GM19023 (cell line): ENCODE measurements at regions not wholly inside any gene's neighbourhood (a gene's known extent, or its start where the extent isn't known, plus 50 kb on each side); places are given as distances from the start of the nearest gene placed in this dataset.
"Not testable (repeated sequence)": the region's sequence is repeated elsewhere in the genome, so short reads cannot be mapped to it uniquely, and the experiment has no call there.

Experiments used
- ATAC-seq: cut with Tn5 transposase; IDR thresholded peaks from one replicate; pipeline ENCODE4 v1.9.1; 2021; ENCODE audit warnings: mild to moderate bottlenecking, moderate library complexity; ENCODE audit not compliant: unreplicated experiment

DNA sequence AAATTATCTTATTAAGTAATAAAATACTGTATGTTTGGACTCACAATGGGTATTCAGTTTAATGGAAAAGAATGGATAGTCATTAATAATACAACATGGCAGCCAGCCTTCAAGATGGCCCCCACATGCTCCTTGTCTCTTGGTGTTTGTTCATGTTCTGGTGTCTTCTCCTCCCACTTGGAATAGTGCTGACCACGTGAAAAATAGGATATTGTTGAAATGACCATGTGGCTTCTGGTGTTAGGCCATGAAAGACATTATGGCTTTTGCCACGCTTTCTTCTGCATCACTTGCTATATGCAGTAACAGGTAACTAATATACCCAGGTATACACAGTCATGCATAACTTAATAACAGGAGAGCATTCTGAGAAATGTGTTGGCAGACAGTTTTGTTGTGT, 341.0 kb downstream of the KCNJ2 start:
- no peak for ATAC-seq

DNA sequence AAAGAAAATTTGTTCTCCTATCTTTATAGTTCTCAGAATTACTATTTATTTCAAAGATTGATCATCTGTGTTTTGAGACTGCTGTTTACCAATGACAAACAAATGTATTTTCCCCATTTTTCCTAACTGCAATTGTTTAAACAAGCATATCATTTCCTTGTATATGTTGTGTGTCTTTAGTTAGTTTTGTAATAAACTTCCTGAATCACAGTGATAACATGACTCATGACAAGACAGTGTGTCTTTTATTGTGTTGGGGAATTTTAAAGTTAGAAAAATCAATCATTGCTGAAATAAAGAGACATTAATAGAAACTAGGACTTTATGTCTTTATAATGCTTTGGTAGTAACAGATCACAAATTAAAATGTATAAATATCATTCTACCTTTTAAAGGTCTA, 348.5 kb downstream of the KCNJ2 start:
- no peak for ATAC-seq

DNA sequence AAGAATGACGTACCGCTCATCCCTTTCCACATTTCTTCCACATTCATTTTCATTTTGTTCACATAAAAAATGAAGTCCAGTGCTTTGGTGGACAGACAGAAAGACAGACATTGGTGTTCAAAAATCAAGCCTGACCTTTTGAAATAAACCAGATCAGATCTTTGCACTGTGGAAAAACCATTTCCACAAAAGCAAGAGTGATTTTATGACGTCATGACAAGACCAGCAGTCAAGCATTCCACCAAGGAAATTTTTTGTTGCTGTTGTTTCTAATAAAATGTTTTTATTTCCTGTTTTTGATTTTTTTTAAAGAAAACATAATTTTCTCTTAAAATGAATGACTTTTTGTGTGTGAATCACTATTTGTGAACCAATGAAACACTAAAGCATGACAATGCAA, 350.0 kb downstream of the KCNJ2 start:
- no peak for ATAC-seq

DNA sequence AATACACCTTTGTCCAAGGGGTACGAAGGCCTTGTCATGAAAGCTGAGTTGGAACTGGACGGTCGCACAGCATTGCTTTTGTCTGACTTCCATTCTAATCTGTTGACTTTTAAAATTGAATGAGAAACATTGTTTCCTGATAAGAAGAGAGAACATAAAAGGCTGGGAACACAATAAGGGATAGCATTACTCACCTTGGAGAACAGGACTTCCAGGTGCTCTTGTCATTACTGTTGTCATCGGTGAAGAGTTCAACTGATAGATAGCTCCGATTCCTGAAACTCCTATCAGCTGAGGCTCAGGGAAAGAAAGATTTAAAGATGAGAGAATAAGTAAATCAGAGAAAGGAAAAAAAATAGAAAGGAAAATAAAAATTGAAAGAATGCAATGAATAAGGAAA, 351.1 kb downstream of the KCNJ2 start:
- no peak for ATAC-seq

DNA sequence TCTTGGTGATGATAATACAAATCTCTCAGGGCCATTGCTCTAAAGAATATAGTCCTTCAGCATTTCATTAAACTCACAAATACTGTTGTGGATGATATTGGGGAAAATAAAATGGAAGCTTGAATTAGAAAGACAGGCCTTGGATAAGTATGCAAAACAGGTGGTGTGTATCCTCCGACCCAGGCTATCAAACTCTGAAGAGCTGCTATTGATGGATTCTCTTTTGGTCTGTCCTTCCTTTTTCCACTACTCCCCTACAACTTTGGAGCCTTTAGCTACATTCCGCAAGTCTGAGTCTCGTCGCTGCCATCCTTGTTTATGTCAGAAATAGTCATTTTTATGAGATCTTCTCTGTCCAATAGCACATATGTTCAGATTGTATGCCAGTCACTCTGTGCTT, 351.6 kb downstream of the KCNJ2 start:
- no peak for ATAC-seq

DNA sequence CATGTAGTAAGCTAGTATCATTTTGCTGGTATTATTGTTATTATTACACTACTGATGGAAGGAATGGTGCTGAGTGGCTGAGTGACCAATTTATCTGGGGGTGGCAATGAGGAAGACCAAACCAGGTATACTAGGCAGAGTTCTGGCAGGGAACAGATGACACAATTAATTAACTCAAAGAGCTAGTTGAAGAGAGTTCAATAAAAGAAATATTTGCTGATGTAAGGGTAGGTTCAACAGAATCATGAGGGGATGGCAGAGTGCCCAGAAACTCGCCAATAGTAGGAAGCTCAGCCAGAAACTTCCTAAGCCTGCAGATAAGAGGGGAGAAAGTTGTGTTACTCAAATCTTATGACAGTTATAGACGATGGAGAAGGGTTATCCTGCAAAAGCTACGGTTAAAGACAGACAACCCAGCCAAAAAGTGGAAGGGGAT, 352.5 kb downstream of the KCNJ2 start:
- no peak for ATAC-seq

DNA sequence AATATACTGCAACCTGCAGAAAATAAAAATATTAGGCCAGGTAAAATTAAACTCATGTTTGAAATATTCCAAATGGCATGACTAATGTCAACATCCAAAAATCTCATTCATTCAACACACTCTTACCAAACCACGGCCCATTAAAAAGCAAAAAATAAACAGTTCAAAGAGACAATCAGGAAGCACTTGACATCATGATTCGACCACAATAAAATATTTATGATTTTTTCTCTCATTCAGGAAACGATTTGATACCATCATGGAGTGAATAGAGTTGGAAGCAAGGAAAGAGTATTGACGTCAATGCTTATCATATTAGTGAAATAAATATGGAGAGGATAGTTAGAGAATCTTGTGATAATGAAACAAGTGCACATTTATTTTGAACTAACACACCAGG, 354.1 kb downstream of the KCNJ2 start:
- ATAC-seq: no peak

DNA sequence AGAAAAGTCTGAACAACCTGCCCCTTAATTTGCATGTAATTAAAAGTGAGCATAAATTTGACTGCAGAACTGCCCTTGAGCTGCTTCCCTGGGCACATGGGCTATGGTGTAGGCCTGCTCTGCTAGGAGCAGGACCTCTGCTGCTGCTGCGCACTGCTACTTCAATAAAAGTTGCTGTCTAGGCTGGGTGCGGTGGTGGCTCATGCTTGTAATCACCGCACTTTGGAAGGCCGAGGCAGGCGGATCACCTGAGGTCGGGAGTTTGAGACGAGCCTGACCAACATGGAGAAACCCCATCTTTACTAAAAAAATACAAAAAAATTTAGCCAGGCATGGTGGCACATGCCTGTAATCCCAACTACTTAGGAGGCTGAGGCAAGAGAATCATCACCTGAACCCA, 355.7 kb downstream of the KCNJ2 start:
- ATAC-seq: not testable (repeated sequence)

DNA sequence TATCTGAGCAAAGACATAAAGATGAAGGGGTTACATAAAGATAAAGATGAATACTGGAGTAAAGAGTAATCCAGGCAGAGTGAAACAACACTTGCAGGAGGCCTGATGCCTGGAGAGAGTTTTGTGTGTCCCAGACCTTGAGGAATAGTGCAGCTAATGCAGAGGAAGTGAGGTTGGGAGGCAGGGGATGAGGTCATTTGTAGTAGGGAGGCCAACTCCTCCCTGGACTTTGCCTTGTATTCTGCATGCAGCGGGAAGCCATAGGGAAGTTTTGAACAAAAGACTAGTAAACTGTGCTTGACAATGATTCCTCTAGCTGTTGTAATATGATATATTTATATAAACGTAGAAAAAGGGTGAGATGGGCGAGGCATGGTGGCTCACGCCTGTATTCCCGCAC, 356.6 kb downstream of the KCNJ2 start:
- ATAC-seq: no peak

DNA sequence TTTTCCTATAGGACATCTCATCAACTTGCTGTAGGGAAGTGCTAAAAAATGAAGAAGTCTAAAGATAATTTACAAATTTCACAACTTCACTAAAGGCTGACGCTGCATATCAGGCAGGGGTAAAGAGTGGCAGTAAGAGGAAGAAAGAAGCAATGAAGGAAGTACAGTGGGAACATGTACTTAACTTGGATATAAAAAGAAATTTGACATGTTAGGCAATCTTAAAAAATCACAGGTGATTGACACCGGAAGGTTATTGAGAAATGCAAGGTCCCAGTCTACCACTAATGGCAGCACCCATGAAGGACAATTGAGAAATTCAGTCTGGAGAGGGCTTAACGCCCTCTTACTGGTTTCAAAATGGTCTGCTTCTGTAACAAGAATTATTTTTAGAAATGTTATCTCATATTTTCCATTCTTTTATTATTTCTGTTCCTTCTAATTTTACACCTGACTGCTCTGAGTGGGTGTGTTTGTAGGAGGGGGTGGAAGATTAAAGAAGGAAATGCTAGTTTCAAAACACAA, 358.1 kb downstream of the KCNJ2 start:
- no peak for ATAC-seq

DNA sequence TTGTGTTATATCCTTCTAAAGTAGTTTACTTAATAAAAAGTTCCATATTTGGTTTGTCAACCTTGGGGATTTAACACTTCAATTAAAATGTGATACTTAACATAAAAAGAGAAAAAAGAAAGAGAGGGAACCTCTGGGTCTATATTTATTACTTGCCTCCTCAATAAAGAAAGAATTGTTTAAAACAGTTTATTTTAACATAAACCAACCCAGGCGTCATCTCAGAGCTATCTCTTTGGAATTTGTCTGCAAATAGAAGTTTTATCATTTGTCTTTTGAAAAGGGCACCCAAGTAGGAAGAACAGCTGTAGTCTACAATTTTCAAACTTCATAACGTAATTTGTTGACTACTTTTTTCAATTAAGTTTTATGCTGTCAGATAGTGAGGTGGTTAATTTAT, 364.1 kb downstream of the KCNJ2 start:
- no peak for ATAC-seq

DNA sequence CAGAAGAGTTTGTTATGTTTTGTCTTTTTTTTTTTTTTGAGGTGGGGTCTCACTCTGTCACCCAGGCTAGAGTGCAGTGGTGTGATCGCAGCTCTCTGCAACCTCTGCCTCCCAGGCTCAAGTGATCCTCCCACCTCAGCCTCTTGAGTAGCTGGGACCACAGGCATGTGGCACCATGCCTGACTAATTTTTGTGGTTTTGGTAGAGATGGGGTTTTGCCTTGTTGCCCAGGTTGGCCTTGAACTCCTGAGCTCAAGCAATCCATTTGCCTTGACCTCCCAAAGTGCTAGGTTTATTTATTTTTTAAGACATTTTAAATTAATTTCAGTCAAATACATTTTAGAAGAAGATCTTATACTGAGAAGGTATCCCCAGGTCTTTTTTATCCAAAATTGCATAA, 366.7 kb downstream of the KCNJ2 start:
- no peak for ATAC-seq

DNA sequence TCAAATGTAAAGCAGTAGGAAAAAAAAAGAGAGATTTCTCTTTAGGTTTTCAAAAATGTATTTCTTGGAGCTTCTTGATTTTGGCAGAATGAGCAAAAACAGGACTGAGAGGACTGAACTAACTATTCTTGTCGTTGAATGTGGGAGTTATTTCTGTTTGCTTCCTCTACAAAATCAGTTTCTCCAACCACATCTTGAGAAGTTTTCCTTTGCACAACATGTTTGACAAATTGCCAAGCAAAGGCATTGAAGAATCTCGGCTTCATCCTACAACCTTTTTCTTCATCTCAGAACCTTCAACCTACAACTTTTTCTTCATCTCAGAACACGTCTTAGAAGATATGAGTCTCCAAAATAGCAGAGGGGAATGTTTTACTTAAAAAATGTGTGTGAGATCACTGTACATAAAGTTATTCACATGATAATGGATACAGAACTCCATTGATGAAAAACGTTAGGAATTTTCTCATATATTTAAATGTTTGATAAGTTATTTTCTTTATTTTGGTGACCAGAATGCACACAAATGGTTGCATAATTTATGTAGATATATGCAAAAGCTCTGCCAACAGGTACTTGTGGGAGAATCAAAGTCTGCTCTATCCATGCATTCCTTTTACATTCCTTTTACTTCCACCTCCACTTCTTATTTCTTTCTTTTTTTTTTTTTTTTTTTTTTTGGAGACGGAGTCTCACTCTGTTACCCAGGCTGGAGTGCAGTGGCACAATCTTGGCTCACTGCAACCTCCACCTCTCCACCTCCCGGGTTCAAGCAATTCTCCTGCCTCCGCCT, 370.0 kb downstream of the KCNJ2 start:
- ATAC-seq: no peak

DNA sequence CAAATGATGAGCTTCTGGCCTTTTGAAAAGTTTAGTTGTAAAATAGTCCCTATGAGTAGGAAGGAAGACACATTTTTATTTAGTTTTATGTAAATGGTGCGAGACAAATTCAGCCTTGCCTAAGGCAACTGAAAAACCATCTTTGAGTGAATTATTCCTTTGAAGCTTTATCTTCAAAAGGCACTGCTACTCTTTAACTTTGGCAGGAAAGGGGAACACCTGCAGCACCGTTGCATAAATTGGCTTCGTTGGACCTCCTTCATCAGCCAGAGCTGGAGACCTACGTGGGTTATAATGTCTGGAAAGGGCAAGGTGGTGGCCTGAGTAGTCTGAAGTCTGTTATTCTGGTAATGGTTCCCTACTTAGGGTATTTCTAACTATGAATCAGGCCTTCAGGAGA, 373.5 kb downstream of the KCNJ2 start:
- ATAC-seq: no peak

DNA sequence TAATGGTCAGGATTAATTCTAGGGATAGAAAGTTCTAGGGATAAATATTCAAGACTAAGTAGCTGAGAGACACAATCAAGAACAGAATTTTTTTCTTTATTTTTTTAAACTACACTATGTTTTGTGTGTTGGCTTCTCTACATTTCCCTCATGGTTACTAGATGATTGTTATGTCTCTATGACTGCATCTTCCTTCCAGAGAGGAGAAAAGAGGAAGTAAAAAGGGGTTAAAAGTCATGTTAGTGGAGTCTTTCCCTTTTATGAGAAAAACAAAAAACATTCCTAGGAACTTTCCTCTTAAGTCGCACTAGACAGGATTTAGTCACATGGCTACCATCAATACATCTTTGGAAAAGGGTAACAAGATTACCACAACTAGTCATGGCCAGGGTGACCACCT, 375.0 kb downstream of the KCNJ2 start:
- ATAC-seq: no peak

DNA sequence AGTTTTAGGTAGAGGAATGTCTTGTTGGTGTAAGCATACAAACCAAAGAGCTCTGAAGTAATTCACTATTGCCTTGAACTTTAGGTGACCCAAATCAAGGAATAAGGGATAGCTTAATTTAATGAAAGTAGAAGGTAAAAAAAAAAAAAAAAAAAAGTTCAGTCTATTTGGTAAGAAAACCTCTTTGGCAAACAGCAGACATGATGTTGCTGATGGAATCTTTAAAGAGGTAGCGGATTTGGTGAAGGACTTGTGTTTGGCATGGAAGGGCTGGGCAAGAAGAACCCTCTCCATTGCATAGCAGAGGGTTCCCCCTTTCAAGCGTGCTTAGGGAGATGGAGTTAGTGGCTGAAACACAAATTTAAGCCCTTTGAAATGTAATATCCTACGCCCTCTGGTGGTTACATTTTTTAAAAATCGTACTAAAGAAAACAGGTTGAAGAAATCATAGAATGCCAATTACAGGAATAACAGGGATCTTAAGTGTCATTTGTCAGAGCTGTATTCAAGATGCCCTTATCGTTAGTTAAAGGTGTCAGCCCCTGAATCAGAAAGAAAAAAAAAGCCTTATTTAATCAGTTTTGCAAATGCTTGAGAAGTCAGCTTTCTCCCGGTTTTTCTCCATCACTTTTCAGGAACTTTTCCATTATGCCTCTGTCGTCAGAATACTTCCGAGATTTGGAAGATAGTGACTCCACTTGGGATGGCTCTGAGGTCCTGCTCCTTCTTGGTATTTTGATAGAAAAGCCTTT, 383.1 kb downstream of the KCNJ2 start:
- ATAC-seq: no peak

DNA sequence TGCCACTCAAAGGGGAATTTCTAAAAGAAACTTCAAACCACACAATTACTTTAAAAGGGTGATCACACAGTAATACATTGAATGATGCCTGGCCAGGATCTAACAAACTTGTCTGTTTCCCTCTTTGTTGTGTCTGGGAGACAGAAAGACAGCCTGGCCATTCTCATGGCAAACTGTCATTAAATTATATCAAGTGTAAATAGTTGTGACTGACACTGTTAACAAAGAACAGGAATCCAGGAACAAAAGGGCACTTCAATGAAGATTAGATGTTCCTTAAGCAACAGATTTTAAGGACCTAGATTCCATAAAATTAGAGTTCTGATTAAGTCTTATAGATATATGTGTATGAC, 383.6 kb downstream of the KCNJ2 start:
- ATAC-seq: no peak

DNA sequence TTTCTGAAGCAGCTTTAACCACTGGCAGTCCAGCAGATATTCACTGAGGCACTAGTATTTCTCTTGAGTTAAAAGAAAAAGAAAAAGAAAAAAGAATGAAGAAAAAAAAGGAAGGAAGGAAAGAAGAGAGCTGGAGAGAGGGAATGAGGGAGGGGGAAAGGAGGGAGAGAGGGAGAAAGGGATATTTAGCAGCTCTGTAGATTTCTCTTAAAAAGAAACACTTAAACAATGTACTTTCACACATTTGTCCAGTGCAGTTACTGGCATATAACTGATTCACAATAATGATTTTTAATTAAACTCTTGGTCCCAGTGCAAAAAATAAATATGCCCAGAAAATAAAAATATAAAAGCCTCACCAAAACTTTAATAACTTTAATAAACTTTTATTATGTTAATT, 386.4 kb downstream of the KCNJ2 start:
- ATAC-seq: no peak

DNA sequence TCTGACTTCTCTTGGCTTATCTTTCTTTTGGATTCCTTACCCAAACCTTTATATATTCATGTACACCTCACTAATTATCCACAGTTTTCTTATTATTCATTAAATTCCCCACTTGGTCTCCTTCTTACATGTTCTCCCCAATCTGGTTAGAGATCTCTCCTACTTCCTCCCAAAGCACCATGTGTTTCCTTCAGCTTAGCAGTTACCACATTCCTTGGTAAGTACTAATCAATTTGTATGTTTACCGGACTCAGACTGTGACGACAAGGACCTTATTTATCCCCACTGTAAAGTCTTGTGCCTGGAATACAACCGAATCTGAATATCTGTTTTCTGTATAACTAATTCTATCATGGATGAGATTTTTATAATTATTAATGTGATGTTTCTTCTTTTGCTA, 389.5 kb downstream of the KCNJ2 start:
- ATAC-seq: no peak

DNA sequence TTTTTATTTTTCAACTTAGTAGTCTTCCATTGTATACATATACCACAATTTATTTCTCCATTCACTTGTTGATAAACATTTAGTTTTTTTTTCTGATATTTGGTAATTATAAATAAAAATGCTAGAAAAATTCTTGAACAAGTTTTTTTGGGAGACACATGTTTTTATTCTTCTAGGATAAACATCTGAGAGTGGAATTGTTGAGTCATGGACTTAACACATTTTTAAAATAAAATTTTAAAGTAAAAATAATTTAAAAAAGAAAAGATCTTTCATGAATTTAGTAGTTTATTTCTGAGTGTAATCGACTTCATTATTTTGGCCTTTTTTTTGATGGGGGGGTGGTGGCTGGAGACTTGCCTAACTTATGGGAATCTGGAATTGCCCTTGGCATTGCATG, 391.1 kb downstream of the KCNJ2 start:
- no peak for ATAC-seq

DNA sequence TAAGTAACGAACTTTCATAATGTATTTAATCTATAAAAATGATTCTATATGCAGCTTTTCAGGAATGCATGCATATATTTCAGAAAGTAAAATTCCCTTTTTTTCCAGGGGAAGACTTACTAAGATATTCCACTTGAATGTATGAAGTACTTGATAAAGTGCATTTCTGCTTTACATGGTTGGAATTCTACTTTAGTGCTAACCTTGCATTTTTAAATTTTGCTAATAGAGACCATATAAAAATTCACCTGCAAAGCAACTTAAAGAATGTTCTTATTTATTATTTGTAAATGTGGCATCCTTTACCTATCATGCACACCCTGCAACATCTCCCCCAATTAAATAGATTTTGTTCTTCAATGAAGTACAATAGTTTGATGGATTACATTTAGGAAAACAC, 392.8 kb downstream of the KCNJ2 start:
- ATAC-seq: no peak

DNA sequence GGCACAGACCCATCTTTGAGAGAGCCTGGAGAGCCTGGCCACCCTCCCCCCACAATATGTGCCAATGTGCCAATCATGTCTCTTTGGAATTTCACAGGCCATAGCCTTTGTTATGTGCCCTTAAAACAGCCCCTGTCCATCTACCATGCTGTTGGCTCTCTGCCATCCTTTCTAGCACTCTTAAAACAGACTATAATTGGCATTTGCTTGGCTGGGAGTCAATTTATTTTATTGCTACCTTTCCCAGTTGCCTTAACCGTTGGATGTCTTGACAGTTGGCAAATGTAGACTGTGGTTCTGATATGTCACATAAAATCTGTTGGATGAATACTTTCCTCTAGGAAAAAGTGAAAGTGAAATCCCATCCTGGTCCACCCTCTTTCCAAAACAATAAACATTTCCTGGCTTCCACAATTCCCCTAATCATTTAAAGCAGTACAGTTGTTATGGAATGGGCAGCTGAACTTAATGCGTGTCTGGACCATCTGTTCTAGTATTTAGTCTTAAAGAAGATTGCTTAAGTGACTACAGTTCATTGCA, 394.0 kb downstream of the KCNJ2 start:
- ATAC-seq: no peak
